HS-27A (cell line): ENCODE measurements at regions not wholly inside any gene's neighbourhood (a gene's known extent, or its start where the extent isn't known, plus 50 kb on each side); places are given as distances from the start of the nearest gene placed in this dataset.

Experiments used
- DNase-seq: peaks from one replicate; pipeline ENCODE4 v3.0.0-alpha.2; 2012; ENCODE audit warnings: low read depth, missing footprints

DNA sequence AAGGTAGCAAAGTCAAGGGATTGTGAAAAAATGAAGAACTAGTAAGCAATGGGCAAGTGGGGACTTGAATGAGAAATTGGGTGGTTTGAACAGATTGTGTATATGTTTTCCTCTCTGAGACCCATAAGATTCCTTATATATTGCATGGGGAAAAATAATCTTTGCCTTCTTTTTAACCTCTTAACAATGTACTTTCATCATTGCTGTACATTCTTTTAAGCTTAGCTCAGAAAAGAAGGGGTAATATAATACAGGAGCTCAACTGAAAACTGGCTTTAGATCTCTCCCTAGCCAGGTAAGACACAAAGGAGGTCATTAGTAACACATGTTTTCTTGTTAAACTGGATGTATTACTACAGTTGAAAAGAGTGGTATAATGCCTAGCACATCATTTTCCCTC lies 287.2 kb downstream of the RNF144B start:
- no peak for DNase-seq

GRCh38 chr6:18675881-18676280 lies 288.7 kb downstream of the RNF144B start:
- DNase-seq: no peak

DNA sequence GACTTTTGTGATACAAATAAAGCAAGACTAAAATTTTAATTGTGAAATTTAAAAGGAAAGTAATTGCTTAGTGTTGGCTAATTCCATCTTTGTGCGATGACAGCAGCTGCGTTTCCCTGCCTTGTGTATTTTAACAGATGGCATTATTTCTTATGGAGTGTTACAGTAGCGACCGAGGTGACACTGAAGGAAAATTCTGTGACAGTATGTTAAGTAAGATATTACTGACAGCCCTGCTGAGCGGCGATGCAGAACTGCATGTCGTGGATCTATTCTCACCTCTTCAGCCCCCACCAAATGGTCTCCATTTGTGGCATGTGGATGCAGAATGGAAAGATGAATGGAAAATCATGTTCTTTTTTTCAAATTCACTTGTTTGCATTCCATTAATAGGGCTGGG lies 289.4 kb downstream of the RNF144B start:
- no peak for DNase-seq

DNA sequence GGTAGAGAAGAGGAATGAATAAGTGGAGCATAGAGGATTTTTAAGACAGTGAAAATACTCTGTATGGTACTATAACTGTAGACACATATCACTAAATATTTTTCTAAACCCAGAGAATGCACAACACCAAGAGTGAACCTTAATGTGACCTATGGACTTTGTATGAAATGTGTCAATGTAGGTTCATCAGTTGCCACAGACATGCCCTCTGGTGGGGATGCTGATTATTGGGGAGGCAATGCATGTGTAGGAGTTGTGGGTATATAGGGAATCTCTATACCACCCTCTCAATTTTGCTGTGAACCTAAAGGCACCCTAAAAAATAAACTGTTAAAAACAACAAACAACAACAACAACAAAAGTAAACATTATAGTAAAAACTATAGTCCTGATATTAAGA lies 293.7 kb downstream of the RNF144B start:
- no peak for DNase-seq

DNA sequence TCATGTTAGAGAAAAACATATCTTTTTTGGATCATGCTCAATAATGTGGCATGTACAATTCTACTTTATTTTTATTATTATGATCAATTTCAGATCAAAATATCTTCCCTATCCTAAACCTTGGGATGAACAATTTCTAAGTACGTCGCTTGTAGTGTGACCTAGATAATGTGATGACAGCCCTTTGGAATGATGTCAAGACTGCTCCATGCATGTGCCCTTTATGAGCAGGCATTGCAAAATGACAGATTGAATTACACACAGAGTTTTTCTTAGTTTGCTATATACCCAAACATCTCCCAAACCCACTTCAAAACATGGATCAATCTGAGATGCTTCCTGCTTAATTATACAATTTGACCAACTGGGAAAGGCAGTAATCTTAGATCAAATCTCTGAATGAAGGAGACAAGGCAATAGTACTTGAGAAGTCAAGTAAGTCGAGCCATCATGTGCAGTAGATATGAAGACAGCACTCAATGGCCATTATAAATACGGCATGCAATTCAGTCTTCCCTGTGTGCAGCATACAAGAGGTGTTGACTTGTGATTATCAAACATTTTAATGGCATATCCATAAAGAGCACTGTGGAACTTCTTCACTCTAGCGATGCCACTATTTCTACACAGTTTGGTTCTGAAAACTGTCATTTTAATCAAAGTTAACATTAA lies 294.8 kb downstream of the RNF144B start:
- DNase-seq: no peak

- no peak for DNase-seq
Observed at GRCh38 chr6:18684343-18684742, 297.2 kb downstream of the RNF144B start.

- no peak for DNase-seq
Observed at GRCh38 chr6:18692929-18693685, 306.0 kb downstream of the RNF144B start.

GRCh38 chr6:18693881-18694280 lies 306.7 kb downstream of the RNF144B start:
- no peak for DNase-seq

DNA sequence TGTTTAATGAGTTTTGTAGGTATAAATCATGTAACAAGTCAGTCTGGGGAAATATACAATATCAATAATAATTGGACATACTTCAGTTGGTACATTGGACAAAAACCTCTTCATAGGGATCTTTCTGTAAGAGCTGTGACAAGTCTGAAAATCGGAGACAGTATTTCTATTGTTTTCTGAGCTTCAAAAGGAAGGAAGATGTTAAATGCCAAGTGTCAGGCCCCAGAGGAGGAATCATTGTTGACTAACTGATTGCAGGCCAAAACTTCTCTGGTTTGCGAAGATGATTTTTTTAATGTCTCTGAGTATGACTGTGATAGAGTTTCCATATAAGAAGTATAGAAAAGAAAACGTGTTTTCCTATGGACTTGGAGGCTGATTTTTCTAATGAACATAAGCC lies 316.4 kb downstream of the RNF144B start:
- DNase-seq: no peak

DNA sequence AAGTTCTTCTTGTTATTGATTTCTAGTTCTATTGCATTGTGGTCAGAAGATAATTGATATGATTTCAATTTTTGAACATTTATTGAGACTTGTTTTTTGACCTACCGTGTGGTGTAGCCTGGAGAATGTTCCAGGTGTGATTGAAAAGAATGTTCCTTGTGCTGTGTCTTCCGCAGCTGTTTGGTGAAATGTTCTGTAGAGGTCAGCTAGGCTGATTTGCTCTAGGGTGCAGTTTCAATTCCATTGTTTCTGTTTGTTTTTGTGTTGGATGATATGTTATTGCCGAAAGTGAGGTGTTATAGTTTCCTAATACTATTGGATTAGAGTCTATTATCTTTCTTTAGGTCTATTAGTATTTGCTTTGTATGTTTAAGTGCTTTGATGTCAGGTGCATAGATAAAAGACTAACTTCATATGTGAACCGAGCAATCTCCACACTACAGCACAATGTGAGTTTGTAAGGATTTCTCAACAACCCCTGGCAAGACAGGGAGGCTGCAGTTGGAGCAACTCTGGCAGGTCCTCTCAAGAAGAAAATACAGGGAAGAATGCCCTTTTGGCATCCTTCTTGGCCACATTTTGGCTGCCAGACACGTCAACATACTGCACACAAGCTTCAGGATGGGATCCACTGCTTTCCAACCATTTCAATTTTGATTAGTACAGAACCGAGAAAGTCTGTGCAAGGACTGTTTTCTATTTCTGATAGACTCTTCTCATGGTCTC lies 320.7 kb downstream of the RNF144B start:
- DNase-seq: no peak

DNA sequence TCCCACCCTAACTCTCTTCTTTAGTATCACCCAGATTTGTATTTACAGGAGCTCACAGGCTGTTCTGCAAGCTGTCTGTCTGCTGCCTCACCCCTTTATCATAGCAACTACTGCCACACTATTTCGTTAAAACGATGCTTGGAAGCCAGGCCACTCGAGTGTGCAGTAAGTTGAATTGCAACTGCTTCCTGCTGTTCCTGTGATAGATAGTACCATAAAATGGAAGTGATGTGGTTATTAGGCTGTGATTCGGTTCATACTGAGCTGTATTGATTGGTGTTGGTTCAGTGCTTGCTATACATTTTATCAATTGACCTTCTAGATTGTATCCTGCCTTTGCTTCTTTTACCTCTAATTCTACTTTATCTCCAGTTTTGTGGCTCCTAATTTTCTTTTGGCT lies 325.4 kb downstream of the RNF144B start:
- DNase-seq: no peak

- no peak for DNase-seq
Observed at GRCh38 chr6:18720075-18720474, 332.9 kb downstream of the RNF144B start.

GRCh38 chr6:18724056-18724455 lies 336.9 kb downstream of the RNF144B start:
- DNase-seq: no peak

DNA sequence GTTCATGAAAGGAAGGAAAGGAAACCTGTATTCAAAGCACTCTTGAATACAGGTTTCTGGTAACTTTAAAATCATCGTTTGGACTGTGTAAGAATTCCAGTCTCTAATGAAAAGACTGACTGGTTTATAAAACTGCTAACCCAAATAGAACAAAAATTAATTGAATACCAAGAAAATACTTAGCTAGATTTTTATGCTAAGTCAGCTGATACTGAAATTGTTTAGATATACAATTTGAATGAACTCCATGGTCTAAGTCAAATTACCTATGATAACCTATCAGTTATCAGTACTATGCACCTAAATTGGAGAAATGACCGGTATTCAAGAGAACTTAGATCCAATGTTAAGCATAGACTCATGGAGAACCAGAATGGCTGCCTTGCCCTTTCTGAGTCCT lies 338.3 kb downstream of the RNF144B start:
- no peak for DNase-seq

- no peak for DNase-seq
Observed at GRCh38 chr6:18733921-18734550, 346.9 kb downstream of the RNF144B start.

GRCh38 chr6:18741741-18742140 lies 354.6 kb downstream of the RNF144B start:
- DNase-seq: no peak

GRCh38 chr6:18742406-18742805 lies 355.3 kb downstream of the RNF144B start:
- DNase-seq: no peak

- no peak for DNase-seq
Observed at GRCh38 chr6:18746727-18747126, 359.6 kb downstream of the RNF144B start.

GRCh38 chr6:18748314-18748713 lies 361.2 kb downstream of the RNF144B start:
- no peak for DNase-seq

GRCh38 chr6:18752278-18753068 lies 365.3 kb downstream of the RNF144B start:
- DNase-seq: no peak

GRCh38 chr6:18753076-18753475 lies 365.9 kb downstream of the RNF144B start:
- DNase-seq: no peak

DNA sequence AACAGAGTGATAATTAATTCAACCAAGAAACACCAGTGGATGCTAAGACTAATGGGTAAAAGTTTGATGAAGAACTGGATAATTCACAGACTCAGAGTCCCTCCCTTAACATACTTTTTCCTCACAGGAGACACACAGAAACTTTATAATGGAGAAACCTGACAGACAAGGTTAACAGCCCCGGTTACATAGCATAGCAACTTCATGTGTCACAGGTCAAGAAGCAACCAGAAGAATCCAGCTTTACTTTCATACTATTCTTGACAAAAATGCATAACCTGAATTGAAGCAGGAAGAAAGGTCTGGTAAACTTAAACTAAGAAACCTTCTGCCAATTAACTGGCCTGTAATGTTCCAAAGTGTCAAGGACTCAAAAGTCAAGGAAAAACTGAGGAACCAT lies 375.9 kb downstream of the RNF144B start:
- no peak for DNase-seq
